Naive thymus-derived CD4-positive, alpha-beta T cell (primary cell): ENCODE measurements at regions not wholly inside any gene's neighbourhood (a gene's known extent, or its start where the extent isn't known, plus 50 kb on each side); places are given as distances from the start of the nearest gene placed in this dataset.

Experiments
- ATAC-seq: fragments of 150-1000 bp; cut with Tn5 transposase; 2 replicates; pipeline ENCODE4 v1.10.0; 2021; ENCODE audit warnings: mild to moderate bottlenecking, moderate library complexity
- CTCF ChIA-PET: fragments of 350-600 bp; sonication (Branson Sonifier 250); formaldehyde crosslinking; loops from one replicate; lab custom pipeline; 2021; ENCODE audit warnings: antibody characterized with exemption; lab: Charles Lee
- POLR2A ChIA-PET: fragments of 350-600 bp; sonication (Branson Sonifier 250); formaldehyde crosslinking; loops from one replicate; lab custom pipeline; 2021; ENCODE audit warnings: antibody characterized with exemption, inconsistent platforms; lab: Charles Lee
- DNase-seq, 9 donors: peaks; one replicate each; pipeline versions ENCODE4 v3.0.0 to v3.0.0-alpha.2; 2020 to 2022; ENCODE audit warnings: mixed read lengths in 1 of 9
- H3K27ac ChIP-seq: one replicate; pipeline ENCODE4 v1.7.0; 2013; ENCODE audit warnings: mild to moderate bottlenecking, low read depth, low read length, moderate library complexity
- H3K27me3 ChIP-seq, 2 donors: one replicate each; pipeline ENCODE4 v1.7.0; 2013; ENCODE audit warnings: low read length in 2 of 2, mild to moderate bottlenecking in 2 of 2, moderate library complexity in 2 of 2; ENCODE audit not compliant: control insufficient read depth in 2 of 2, insufficient read depth in 2 of 2
- H3K36me3 ChIP-seq, 3 experiments: 1 replicate in 2 of 3; 2 replicates in 1 of 3; pipeline ENCODE4 v1.7.0; 2013; ENCODE audit warnings: low read length in 3 of 3, mild to moderate bottlenecking in 3 of 3, moderate library complexity in 1 of 3; ENCODE audit not compliant: insufficient read depth in 3 of 3, control insufficient read depth in 2 of 3
- H3K4me1 ChIP-seq, 2 donors: one replicate each; pipeline ENCODE4 v1.7.0; 2013; ENCODE audit warnings: low read length in 2 of 2, mild to moderate bottlenecking in 2 of 2, moderate library complexity in 1 of 2; ENCODE audit not compliant: control insufficient read depth in 2 of 2, insufficient read depth in 2 of 2
- H3K4me3 ChIP-seq: 2 replicates; pipeline ENCODE4 v1.7.0; 2013; ENCODE audit warnings: mild to moderate bottlenecking, low read length
- H3K9me3 ChIP-seq, 3 experiments: 1 replicate in 2 of 3; 2 replicates in 1 of 3; pipeline ENCODE4 v1.7.0; 2013; ENCODE audit warnings: low read length in 3 of 3; ENCODE audit not compliant: control insufficient read depth in 2 of 3
- H3K27ac Mint-ChIP-seq, 9 donors: one replicate each; pipeline ENCODE4 v1.8.0; 2020 to 2022; ENCODE audit warnings: mixed read lengths in 9 of 9, mild to moderate bottlenecking in 8 of 9, moderate library complexity in 5 of 9, inconsistent platforms in 2 of 9
- H3K27me3 Mint-ChIP-seq, 5 donors: one replicate each; pipeline ENCODE4 v1.8.0; 2021 to 2022; ENCODE audit warnings: mixed read lengths in 5 of 5, mild to moderate bottlenecking in 1 of 5
- H3K36me3 Mint-ChIP-seq, 5 donors: one replicate each; pipeline ENCODE4 v1.8.0; 2020 to 2022; ENCODE audit warnings: mixed read lengths in 5 of 5, mild to moderate bottlenecking in 3 of 5, inconsistent platforms in 1 of 5
- H3K4me1 Mint-ChIP-seq, 7 donors: one replicate each; pipeline ENCODE4 v1.8.0; 2020 to 2022; ENCODE audit warnings: mixed read lengths in 7 of 7, mild to moderate bottlenecking in 3 of 7, inconsistent platforms in 1 of 7
- H3K4me3 Mint-ChIP-seq, 10 donors: one replicate each; pipeline ENCODE4 v1.8.0; 2020 to 2022; ENCODE audit warnings: mild to moderate bottlenecking in 10 of 10, mixed read lengths in 10 of 10, moderate library complexity in 6 of 10, inconsistent platforms in 2 of 10
- H3K9me3 Mint-ChIP-seq, 11 donors: one replicate each; pipeline ENCODE4 v1.8.0; 2020 to 2022; ENCODE audit warnings: mixed read lengths in 11 of 11, mild to moderate bottlenecking in 4 of 11, inconsistent platforms in 1 of 11, moderate library complexity in 1 of 11
- intact Hi-C, 2 donors: fragments of 100-400 bp; cut with micrococcal nuclease; formaldehyde crosslinking; loops; one replicate each; pipeline ENCODE4 v1.15.1; 2023

DNA sequence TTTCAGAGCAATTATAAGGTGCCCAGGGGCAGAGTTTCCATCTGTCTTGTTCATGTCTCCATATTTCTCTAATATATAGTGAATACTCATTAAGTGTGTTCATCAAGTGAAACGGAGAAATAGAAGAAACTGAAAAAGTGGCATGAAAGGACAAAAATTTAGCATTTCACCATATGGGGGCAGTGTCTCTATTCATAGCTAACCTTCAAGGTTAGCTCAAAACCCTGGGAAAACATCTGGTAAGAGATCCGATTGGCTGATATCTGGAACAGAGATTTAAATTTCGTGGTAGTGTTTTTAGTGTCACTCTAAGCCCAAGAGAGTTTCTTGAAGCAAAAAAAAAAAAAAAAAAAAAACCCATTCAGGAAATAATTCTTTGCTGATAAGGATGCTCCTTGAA lies 367.5 kb downstream of the DAD1 start:
- peaks cover 0 to 13% (median 7%) of the 10 kb centered on the region in 7 donors for H3K4me1 Mint-ChIP-seq
- H3K9me3 ChIP-seq = no peaks in the 10 kb centered on the region
- ATAC-seq (no peak), DNase-seq (peak in 5 of 9 donors; percentile 5 to 29 (median 20))
- intact Hi-C loops = loop anchor here (1.0 to 5.0 kb wide), 5 partner anchors 271 to 349 kb away; no protein-coding TSS in a partner anchor
- no peaks in the 10 kb centered on the region for H3K36me3 ChIP-seq
- no peaks in the 10 kb centered on the region for H3K36me3 Mint-ChIP-seq
- peak overlapping the region in 6 of 9 donors; percentile 4 to 72 (median 52) for H3K27ac Mint-ChIP-seq
- no peak overlapping the region for H3K27ac ChIP-seq
- peak overlapping the region; percentile 25 to 73 (median 52) for H3K4me3 Mint-ChIP-seq
- no peaks in the 10 kb centered on the region for H3K27me3 Mint-ChIP-seq
- H3K27me3 ChIP-seq = no peaks in the 10 kb centered on the region
- H3K4me3 ChIP-seq = no peak overlapping the region
- POLR2A ChIA-PET = interaction anchor here (0.6 to 1.4 kb wide), 3 partner anchors 290 to 340 kb away, joined by 3 to 4 read pairs (median 3); no protein-coding TSS in a partner anchor
- H3K9me3 Mint-ChIP-seq = peaks cover 0 to 1% (median 0%) of the 10 kb centered on the region in 11 donors
- CTCF ChIA-PET = interaction anchor here (0.5 to 1.4 kb wide), 5 partner anchors 14 to 633 kb away, joined by 3 to 6 read pairs (median 4); no protein-coding TSS in a partner anchor
- H3K4me1 ChIP-seq = no peaks in the 10 kb centered on the region

DNA sequence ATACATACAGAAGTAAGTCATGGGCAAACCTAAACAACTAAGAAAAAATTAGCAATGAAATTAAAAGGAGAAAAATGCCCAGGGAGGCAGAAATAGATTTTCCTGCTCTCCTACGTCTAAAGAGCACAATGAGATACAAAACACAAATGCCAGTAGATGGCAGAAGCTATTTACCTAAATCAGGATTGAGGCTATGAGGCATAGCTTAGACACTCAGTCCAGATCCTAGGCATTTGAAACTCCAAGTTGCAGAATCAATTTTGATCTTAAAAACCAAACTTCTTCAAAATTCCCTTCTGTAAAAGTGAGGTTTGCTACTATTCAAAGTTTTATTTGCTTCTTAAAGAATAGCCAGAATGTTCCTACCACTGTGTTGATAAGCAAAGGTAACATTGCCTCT lies 368.6 kb downstream of the DAD1 start:
- Mint-ChIP-seq H3K36me3 (no peaks in the 10 kb centered on the region), H3K4me1 (peaks cover 0 to 13% (median 7%) of the 10 kb centered on the region in 7 donors), H3K27ac (peak overlapping the region in 3 of 9 donors; percentile 4 to 47 (median 28)), H3K4me3 (no peak overlapping the region), H3K9me3 (peaks cover 0 to 1% (median 0%) of the 10 kb centered on the region in 11 donors), H3K27me3 (no peaks in the 10 kb centered on the region)
- H3K4me3 ChIP-seq = no peak overlapping the region
- H3K9me3 ChIP-seq = no peaks in the 10 kb centered on the region
- intact Hi-C loops = loop anchor here in 1 of 2 donors (2.0 to 5.0 kb wide), 3 partner anchors 272 to 350 kb away; no protein-coding TSS in a partner anchor
- H3K27ac ChIP-seq = no peak overlapping the region
- H3K36me3 ChIP-seq = no peaks in the 10 kb centered on the region
- ChIA-PET POLR2A (no interaction called here), CTCF (no interaction called here)
- ATAC-seq (no peak), DNase-seq (no peak)
- no peaks in the 10 kb centered on the region for H3K4me1 ChIP-seq
- no peaks in the 10 kb centered on the region for H3K27me3 ChIP-seq

DNA sequence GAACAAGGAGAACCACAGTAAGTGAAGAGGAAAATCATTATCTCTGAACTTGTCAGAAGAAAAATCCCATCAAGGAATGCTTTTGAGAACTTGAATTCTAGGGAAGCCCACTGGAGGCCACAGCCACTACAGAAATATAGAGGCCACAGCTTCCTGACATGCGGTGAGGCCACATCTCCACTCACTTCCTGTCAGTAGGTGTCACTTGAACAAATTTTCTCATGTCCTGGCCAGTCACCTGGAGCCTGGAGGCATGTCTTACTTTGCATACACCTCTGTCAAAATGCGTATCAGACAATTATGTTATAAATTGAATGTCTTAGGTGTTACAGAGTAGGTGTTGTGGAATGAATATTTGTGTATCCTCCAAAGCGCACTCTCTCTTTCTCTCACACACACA lies 370.3 kb downstream of the DAD1 start:
- no peaks in the 10 kb centered on the region for H3K27me3 ChIP-seq
- peaks cover 0 to 1% (median 0%) of the 10 kb centered on the region in 11 donors for H3K9me3 Mint-ChIP-seq
- H3K9me3 ChIP-seq = no peaks in the 10 kb centered on the region
- no peak overlapping the region for H3K27ac ChIP-seq
- peak overlapping the region in 3 of 9 donors; percentile 13 to 78 (median 57) for H3K27ac Mint-ChIP-seq
- intact Hi-C loops = no loop called here
- no peak for ATAC-seq
- no peak overlapping the region for H3K4me3 ChIP-seq
- no peak overlapping the region for H3K4me3 Mint-ChIP-seq
- peaks cover 0 to 13% (median 7%) of the 10 kb centered on the region in 7 donors for H3K4me1 Mint-ChIP-seq
- no peaks in the 10 kb centered on the region for H3K27me3 Mint-ChIP-seq
- peak in 2 of 9 donors; percentile 17 to 28 for DNase-seq
- no peaks in the 10 kb centered on the region for H3K36me3 ChIP-seq
- no peaks in the 10 kb centered on the region for H3K4me1 ChIP-seq
- POLR2A ChIA-PET = interaction anchor here (0.7 to 1.3 kb wide), 2 partner anchors 10 to 69 kb away, joined by 3 read pairs; no protein-coding TSS in a partner anchor
- H3K36me3 Mint-ChIP-seq = no peaks in the 10 kb centered on the region
- CTCF ChIA-PET = interaction anchor here (0.7 to 0.8 kb wide), 2 partner anchors 334 to 338 kb away, joined by 3 to 4 read pairs; no protein-coding TSS in a partner anchor

DNA sequence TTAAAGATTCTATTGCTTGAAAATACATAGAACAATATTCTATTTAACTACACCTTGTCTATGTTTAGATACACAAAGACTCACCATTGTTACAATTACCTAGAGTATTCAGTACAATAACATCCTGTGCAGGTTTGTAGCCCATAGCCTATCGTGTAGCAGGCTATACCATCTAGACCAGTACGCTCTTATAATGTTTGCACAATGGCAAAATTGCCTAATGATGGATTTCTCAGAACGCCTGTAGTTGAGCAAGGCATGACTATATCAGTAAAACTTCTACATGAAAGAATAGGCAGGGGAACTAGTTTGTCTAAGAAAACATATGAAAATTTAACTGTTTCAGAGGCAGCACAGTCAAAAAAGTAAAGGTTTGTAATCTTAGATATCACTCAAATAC lies 375.9 kb downstream of the DAD1 start:
- H3K9me3 ChIP-seq = no peaks in the 10 kb centered on the region
- intact Hi-C loops = no loop called here
- no peaks in the 10 kb centered on the region for H3K36me3 Mint-ChIP-seq
- no peak overlapping the region for H3K4me3 Mint-ChIP-seq
- no peak overlapping the region for H3K27ac ChIP-seq
- H3K27me3 Mint-ChIP-seq = no peaks in the 10 kb centered on the region
- H3K27me3 ChIP-seq = no peaks in the 10 kb centered on the region
- H3K27ac Mint-ChIP-seq = no peak overlapping the region
- no peaks in the 10 kb centered on the region for H3K4me1 ChIP-seq
- no peak overlapping the region for H3K4me3 ChIP-seq
- ChIA-PET CTCF (no interaction called here), POLR2A (no interaction called here)
- H3K9me3 Mint-ChIP-seq = peaks cover 0 to 4% (median 0%) of the 10 kb centered on the region in 11 donors
- no peaks in the 10 kb centered on the region for H3K36me3 ChIP-seq
- DNase-seq = no peak
- peaks cover 0 to 6% (median 0%) of the 10 kb centered on the region in 7 donors for H3K4me1 Mint-ChIP-seq
- ATAC-seq = peak; percentile 68

DNA sequence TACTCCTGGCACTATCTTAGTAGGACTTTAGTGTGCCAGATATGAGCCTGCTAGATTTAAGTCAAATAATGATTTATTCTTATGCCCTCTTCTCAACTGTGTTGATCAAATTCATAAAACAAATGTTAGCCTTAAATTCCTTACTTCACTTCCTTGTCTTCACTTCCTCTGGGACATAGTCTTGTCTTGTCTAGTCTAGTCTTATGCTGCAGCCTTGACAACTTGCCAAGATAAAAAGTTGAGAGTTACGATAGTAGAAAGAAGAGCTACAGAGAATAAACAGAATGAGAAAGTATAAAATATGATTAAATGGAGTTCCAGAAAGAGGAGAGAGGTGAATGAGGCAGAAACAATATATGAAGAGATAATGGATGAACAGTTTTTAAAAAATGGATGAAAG lies 378.1 kb downstream of the DAD1 start:
- H3K27ac Mint-ChIP-seq = peak overlapping the region in 3 of 9 donors; percentile 3 to 28 (median 16)
- Histone ChIP-seq H3K27ac (no peak overlapping the region), H3K4me3 (no peak overlapping the region), H3K4me1 (no peaks in the 10 kb centered on the region), H3K9me3 (no peaks in the 10 kb centered on the region), H3K27me3 (no peaks in the 10 kb centered on the region), H3K36me3 (no peaks in the 10 kb centered on the region)
- H3K27me3 Mint-ChIP-seq = no peaks in the 10 kb centered on the region
- peaks cover 0 to 3% (median 0%) of the 10 kb centered on the region in 11 donors for H3K9me3 Mint-ChIP-seq
- CTCF ChIA-PET = no interaction called here
- ATAC-seq = no peak
- POLR2A ChIA-PET = no interaction called here
- H3K4me3 Mint-ChIP-seq = peak overlapping the region in 1 of 10 donors; percentile 55
- H3K4me1 Mint-ChIP-seq = peaks cover 0 to 10% (median 2%) of the 10 kb centered on the region in 7 donors
- no peaks in the 10 kb centered on the region for H3K36me3 Mint-ChIP-seq
- no peak for DNase-seq
- intact Hi-C loops = no loop called here

DNA sequence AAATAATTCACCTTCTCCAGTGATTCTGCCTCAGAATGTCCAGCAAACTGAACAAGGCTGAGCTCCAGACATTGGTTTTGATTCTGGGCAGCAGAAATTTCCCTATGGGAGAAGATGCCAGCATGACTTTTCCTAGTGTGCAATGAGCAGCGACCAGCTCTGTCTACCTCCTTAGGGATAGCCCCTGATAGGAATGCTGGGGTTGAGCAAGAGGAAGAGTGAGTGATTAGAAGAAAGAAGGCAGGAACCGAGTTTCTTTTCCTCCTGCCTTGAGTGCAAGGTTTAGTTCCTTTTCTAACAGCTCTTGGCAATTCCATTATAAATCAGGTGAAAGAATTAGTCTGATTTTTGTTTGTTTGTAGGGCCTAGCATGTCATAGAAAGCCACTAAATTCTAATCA lies 379.0 kb downstream of the DAD1 start:
- DNase-seq = no peak
- H3K9me3 ChIP-seq = no peaks in the 10 kb centered on the region
- intact Hi-C loops = no loop called here
- Mint-ChIP-seq H3K36me3 (no peaks in the 10 kb centered on the region), H3K9me3 (peaks cover 0 to 3% (median 0%) of the 10 kb centered on the region in 11 donors), H3K27me3 (no peaks in the 10 kb centered on the region), H3K4me3 (no peak overlapping the region), H3K4me1 (peaks cover 0 to 10% (median 2%) of the 10 kb centered on the region in 7 donors), H3K27ac (no peak overlapping the region)
- no peaks in the 10 kb centered on the region for H3K4me1 ChIP-seq
- H3K27me3 ChIP-seq = no peaks in the 10 kb centered on the region
- ChIA-PET POLR2A (no interaction called here), CTCF (no interaction called here)
- no peak overlapping the region for H3K4me3 ChIP-seq
- H3K36me3 ChIP-seq = no peaks in the 10 kb centered on the region
- ATAC-seq = no peak
- H3K27ac ChIP-seq = no peak overlapping the region
